NCI-H1930 (cell line): ENCODE measurements at regions not wholly inside any gene's neighbourhood (a gene's known extent, or its start where the extent isn't known, plus 50 kb on each side); places are given as distances from the start of the nearest gene placed in this dataset.
"Not testable (repeated sequence)": the region's sequence is repeated elsewhere in the genome, so short reads cannot be mapped to it uniquely, and the experiment has no call there.

ENCODE experiments used
- DNase-seq, 2 experiments: peaks; one replicate each; lab custom pipeline; 2025; lab: John Stamatoyannopoulos, UW

DNA sequence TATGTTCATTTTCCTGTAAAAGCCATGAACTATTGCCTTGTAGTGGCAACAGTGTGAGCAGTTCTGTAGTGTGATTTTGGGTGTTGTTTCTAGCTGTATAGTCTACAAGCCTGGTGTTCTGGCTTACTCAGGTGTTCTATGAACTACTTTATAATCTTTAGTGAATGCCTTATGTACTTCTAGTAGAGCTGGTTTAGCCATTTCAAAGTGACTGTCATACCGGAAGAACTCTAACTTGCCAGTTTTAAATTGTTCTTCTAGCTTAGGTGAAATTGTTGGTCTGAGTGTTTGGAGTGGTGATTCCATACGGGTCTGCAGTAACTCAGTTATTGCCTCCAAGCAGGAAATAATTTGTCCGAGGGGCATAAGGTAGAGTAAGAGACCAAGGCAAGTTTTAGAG, 150.2 kb upstream of the ZNF184 start:
- DNase-seq: no peak

DNA sequence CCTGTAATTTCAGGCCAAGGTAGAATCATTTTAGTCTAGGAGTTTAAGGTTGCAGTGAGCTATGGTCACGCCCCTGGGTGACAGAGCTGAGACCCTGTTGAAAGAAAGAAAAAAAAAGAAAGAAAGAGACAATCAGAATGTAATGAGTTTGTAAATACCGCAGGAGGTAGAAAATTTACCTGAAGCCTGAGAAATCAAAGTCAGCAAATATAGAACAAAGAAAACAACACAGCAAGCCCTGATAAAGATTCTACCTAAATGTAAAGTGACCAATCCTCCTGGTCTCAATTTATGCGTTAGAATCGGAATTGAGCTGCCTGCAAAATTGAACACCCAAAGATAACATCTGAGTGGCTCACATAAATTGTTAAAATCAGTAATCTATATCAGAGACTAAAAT, 146.5 kb upstream of the ZNF184 start:
- DNase-seq: no peak

DNA sequence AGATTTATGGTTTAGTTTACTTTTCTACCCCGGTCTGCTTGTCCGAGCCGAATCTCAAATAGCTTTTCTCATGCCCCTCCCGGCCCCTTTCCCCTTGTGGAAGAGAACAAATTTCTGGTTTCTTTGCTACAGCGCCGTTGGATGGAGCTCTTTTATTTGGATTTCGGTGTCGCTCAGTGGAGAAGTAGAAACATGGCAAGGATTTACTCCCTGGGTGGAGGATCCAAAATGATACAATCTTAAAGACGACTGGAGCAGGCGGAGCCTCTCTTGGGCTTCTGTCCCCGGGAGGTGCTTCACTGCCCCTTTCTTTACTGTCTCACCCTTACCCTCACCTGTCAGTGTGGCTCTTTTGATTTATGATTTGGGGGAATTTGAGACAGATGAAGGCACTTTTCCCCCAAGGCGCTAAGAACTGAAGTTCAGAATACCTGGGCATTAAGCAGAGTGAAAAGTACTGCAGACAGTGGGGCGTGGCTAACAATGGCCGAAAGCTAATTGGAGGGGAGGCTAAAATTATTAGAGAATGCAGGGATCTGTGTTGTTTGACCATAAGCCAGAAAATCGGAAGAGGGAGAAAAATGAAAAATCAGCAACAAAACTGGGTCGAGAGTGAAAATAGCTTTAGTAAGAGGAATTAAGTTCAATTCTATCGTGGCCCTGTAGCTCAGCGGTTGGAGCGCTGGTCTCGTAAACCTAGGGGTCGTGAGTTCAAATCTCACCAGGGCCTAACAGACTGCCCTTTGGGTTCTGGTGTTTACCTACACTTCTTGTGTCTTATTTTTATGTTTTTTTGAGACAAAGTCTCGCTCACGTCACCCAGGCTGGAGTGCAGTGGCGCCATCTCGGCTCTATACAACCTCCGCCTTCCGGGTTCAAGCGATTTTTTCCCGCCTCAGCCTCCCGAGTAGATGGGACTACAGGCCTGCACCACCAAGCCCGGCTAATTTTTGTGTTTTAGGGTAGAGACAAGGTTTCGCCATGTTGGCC, 145.1 kb upstream of the ZNF184 start:
- DNase-seq: no peak

DNA sequence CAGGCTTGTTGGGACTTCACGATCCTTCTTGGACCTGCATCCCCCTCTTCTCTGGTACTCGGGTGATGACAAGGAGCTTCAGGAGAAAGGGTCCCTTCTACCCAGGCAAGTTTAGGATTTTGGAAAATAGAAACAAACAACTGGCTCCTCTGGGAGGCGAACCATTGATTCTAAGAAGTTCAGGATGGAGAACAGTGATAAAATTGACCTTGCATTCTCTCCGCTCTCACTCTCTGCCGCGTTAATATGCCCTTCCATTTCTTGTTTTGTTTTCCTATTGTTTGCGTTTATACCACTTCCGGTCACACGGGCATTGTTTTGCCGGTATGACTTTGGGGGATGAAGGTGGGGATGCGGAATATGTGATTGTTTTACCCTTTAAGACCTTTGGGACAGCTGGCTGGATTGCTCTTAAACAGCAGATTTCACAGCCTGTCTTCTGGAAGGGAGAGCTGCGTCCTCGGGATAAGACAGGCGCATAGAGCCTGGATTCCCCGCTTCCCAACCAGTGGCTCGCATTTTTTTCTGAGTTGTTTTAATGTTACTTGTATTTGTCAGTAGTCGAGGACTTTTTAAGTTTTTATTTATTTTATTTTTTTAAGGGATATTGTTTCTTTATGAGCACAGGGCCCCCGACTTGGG, 144.3 kb upstream of the ZNF184 start:
- no peak for DNase-seq

DNA sequence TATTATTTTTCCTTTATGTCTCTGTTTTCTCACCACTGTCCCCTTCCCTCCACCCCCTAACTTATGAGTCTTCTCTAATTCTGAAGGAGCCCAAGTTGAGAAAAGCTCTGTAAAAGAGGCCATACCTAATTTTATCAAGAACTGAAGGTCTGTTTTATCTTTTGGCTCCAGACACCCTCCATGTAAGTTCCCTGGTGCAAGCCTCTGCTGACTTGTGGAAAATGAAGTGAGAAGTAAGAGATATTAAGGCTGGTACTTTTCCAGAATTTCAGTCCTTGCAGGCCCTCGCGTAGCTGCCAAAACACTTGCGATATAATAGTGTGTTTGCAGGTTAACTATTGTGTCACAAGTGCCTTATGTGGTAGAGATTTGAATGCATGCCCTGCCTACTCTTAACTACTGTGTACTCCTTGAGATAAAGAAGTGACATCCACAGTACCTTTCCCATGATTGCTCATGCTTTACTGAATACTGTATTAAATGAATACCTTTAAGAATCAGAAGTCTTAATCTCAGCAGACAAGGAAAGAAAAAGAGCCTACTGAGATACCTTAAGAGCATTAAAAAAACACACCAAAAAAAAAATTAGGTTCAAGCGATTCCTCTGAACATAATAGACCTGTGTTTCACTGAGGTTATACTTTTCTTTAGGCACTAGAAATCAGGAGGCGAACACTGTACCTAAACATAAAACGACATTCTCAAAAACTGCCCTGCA, 143.6 kb upstream of the ZNF184 start:
- no peak for DNase-seq

DNA sequence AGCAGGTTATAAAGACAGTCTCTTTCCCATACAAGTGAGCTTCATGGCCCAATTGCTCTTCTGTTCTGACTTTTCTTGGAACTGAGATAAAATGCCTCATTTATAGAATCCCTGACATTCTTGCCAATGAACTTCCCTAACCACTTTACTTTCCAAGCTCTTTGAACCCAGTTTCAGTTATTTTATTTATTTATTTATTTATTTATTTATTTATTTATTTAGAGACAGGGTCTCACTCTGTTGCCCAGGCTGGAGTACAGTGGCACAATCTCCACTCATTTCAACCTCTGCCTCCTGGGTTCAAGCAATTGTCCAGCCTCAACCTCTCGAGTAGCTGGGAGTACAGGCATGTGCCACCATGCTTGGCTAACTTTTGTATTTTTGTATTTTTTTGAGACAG, 138.5 kb upstream of the ZNF184 start:
- DNase-seq: no peak

DNA sequence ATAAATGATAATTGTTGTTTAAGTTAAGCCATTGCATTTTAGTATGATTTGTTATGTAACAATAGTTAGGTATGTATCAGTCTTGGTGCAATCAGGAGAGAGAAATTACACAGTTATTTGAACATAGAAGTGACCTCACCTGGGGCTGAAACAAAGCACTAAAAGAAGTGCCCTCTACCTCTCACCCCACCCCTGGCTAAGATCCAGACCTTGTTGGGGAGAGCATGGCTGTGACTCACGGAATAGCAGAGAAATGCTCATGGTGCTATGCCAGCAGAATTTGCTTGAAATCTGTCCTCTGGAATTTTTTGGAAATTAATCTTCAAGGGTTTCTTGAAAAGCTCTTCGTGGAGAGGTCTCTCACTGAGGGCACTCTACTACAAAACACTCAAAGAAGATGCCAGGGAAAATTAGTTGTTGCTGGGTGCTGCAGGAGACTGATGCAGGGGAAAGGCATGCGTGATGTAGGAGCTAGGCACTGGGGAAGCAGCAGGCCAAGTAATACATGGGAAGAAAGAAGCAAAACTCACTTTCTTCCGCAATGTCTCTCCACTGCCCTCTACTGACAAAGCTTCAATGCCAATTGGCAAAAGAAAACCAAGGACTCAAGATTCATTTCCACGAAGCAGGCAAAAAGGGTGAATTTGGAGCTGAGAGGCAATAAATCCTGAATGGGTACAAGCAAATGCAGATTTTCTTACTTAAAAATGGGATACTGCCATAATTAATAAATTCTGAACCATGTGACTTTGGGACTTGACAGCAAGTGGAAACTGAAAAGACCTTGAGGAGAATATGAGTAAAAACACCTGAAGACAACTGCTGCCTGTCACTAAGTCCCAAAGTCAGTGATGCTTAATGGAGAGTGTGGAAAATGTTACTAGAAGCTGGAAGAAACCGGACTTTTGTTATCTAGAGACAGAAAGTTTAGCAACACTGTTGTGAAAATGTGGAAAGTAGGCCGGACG, 136.3 kb upstream of the ZNF184 start:
- DNase-seq: no peak

DNA sequence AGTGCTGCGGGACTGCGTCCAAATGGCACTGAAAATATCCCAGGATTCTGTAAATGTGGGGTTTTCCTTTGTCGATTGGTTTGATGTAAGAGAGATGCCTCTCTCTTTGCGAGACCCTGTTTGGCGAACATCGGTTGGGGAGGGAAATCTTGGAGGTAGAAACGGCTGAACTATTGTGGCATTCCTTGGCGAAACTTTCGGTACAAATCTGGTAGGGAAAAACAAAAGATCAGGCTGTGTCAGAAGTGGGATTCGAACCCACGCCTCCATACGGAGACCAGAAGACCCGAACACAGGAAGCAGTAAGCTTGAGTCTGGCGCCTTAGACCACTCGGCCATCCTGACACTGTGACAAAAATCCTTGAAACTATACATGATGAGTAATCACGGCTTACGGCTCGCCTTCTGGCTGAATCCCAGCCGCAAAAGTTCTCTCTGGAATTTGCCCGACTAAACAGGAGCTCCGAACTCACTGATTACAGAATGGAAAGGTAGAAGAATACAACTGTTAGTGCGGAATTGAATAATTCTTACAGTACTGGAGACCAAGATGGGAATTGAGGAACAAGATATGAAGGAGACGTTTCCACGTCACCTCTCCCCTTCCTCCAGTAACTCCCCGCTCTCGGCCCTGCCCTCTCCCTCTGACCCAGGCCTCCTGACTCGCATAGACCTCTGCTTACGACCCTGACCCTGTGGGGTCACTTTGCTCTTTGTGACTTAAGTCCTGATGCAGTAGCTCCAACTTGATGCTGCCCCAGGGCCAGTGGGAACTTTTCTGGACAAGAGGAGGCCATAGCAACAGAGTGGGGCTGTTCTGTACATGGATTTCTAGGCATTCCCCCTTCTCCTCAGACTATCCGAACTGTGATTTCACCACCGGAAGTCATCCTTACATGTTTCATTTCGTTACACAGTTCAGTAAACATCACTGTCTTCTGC, 132.8 kb upstream of the ZNF184 start:
- peak; percentile 8 to 35 for DNase-seq

DNA sequence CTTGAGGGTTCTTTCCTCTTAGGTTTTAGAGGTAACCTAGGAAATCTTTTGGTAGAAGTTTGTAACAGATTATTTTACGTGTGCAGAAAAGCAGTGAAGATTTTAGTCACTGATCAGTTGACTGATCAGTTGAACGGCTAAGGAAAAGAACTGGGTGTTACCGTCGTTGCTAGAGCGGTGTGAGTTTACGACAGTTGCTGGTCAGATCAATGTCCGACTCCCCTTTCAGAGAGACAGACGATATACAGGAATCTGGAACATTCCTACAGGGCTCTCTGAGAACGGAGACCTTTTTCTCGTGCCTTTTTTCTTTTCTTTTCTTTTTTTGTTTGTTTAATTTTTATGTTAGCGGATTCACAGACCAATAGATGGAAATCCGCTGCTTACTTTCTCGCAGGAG, 132.1 kb upstream of the ZNF184 start:
- no peak for DNase-seq

DNA sequence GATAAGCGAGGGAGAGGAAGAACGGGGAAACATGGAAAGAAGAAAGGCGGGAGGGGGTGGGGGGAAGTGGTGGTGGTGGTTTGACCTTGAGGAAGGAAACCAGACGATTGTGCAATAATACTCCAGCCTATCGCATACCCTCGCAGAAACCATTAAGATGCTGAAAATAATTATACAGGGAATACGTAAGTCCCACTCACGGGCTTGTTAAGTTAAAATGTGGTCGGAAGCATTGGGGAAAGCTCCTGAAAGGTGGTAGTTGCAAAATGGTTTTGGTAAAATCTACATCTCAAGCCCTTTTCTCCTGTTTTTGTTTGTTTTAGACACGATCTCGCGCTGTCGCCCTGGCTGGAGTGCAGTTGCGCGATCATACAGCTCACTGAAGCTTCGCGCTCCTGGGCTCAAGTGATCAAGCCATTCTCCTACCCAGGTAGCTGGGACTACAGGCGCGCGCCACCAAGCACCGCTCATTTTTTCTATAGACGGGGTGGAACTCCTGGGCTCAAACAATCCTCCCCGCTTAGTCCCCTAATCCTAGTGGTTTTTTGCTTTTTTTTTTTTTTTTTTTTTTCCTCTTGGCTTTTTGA, 128.9 kb upstream of the ZNF184 start:
- DNase-seq: peak in 1 of 2 experiments; percentile 22

DNA sequence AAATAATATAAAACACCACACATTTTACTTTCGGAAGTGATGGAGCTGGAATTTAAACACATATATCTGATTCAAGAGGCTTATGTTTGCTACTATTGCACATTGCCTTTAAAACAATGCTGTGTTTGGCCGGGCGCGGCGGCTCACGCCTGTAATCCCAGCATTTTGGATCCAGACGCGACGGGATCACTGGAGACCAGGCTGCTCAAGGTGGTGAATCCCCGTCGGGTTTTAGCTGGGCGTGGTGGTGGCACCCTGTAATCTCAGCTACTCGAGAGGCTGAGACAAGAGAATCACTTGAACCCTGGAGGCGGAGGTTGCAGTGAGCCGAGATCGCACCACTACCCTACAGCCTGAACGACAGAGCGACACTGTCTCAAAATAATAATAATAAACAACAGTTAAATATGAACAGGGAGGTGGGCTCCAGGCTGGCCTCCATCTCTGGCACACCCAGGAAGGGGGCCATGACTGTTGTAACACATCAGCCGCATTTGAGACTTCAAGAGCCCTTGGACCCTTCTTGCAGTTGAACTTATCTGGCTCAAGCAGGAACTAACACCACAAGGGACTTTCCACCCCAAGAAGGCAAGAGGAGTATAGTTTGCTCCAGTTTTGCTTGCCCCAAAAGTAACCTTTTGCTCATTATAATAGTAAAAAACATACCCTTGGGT, 127.1 kb upstream of the ZNF184 start:
- no peak for DNase-seq

DNA sequence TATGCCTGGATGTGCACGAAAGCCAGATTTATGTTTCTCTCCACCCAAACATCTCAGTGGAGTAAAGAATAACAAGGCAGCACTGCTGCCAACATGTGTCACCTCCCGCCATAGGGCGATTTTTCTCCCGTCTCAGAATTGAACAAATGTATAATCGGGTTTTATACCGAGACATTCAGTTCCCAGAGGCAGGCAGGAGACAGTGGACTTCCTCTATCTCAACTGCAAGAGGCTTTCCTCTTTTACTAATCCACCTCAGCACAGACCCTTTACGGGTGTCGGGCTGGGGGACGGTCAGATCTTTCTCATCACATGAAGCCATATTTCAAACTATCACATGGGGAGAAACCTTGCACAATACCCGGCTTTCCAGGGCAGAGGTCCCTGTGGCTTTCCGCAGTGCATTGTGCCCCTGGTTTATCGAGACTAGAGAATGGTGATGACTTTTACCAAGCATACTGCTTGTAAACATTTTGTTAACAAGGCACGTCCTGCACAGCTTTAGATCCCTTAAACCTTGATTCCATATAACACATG, 124.2 kb upstream of the ZNF184 start:
- not testable (repeated sequence) for DNase-seq

DNA sequence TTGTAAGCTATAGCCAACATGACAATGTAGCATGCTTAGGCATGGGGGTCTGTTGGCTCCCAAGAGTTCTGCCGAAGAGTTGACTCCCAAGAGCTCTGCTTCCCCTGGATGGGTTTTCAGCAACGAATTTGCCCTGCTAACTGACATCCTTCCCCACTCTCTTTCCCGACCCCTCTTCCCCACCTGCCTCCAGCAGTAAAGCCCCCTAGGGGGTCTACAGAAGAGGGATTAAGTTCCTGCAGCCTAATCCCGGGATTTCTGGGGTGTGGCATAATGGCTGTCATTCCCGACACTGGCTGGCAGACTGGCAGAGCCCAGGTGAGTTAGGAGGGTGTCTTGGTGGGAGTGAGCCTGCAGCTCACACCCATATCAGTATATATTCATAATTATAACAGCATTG, 121.0 kb upstream of the ZNF184 start:
- no peak for DNase-seq

DNA sequence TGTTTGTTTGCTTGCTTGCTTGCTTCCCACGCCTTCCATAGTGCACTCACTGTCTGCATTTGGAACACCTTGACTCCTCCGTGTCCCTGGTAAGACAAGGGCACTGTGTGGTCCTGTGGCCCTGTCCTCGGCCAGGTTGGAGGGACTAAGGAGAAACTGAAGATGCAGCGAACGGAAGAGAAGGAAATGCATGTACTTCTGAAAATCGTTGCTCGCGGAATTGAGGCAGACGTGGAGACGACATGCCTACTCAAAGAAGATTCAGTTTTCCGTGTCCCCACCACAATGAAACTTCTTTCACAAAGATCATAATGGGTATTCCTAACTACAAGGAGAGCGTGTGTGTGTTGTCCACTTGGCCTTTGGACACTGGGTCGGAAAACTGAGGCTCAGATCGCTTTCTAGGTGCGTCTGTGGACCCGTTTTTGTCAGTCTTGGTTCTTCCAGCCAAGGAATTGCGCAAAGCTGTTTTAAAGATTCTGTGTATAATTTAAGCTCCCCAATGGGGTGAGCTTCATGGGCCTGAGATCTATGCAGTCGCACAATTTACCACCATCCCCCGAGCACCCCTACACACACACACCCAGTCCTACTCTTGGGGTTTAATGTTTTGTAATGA, 120.4 kb upstream of the ZNF184 start:
- no peak for DNase-seq

DNA sequence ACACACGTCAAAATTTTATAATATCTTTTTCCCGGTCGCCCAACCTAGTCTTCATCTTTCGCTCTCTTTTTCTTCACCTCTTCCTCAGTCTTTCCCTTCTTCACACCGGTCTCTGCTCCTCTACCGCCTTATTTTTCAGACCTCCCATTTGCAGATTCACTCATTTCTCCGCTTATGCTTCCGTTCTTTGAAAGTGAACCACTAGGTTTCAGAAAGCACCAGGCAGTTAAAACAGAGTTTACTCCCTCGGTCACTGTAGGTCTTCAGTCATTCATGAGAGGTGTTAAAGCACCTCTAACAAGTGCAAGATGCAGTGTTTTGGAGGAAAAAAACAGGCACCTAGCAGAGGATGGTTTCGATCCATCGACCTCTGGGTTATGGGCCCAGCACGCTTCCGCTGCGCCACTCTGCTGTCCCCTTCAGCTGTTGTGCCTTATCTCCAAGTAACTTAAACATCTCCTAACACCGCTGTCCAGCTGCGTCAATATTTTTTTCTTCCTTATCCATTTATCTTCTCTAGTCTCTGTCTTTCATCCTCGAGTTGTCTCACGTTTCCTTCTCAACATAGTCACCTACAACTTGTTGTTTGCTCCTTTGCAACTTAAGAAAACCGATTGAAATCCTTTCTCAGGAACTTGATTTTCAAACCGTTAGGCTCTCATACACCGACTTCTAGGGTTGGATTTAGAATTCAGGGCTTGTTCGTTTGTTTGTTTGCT, 119.7 kb upstream of the ZNF184 start:
- peak in 1 of 2 experiments; percentile 33 for DNase-seq

DNA sequence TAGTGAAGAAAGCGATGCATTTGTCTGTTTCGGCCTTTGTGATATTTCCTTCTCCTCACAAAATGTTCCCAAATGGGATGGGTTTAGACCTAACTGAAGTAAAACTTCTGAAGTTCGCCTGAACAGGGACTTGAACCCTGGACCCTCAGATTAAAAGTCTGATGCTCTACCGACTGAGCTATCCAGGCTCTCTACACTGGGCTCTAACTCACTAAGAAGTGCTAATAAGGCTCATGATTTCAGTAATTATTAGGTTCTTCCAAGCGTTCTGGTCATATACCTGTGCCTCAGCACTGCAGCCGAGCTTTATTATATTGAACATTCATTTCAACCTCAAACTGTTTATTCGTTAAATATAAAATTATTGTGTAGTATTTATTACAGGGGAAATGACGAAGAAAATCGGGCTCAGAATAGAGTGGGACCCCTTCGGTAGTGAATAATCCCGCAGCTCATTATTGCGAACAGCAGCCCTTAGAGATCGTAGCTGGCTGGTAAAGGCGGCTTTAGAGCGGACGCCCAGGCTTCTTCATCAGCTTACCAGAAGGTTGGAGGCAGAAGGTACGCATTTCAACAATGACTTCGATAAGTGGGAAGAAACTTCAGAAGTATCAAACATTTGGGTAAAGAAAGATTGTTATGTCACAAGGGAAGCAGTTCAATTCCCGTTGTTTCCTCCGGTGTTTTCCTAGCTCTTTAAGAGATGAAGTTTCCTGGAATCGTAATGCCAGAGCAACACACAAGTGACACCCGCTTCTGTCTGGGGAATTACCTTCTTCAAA, 119.0 kb upstream of the ZNF184 start:
- peak in 1 of 2 experiments; percentile 44 for DNase-seq

DNA sequence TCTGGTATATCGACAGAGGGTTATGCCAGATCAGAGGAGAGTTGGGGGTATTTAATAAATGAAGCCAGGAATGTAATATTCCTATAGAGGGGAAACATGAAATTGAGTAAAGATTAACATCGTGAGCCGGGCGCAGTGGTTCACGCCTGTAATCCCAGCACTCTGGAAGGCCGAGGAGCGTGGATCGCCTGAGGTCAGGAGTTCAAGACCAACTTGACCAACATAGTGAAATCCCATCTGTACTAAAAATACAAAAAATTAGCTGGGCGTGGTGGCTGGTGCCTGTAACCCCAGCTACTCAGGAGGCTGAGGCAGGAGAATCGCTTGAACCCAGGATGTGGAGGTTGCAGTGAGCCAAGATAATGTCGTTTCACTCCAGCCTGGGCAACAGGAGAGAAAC, 112.4 kb upstream of the ZNF184 start:
- DNase-seq: not testable (repeated sequence)
